BJ (cell line): ENCODE measurements at regions not wholly inside any gene's neighbourhood (a gene's known extent, or its start where the extent isn't known, plus 50 kb on each side); places are given as distances from the start of the nearest gene placed in this dataset.

Experiments used
- CTCF ChIA-PET: fragments of 350-600 bp; formaldehyde crosslinking; extraction: SDS; loops from one replicate; lab custom pipeline; 2021; ENCODE audit warnings: antibody characterized with exemption, inconsistent platforms; lab: Yijun Ruan, JAX
- POLR2A ChIA-PET: fragments of 300-600 bp; sonication (Branson Sonifier 250); formaldehyde crosslinking; extraction: SDS; loops from one replicate; lab custom pipeline; 2021; ENCODE audit warnings: antibody characterized with exemption; lab: Charles Lee
- DNase-seq: peaks from one replicate; pipeline ENCODE4 v3.0.0-alpha.2; 2011; ENCODE audit warnings: low read depth
- H3K27me3 ChIP-seq: 2 replicates; pipeline ENCODE4 v1.6.0; 2011; ENCODE audit warnings: low read length; ENCODE audit not compliant: control insufficient read depth, insufficient read depth
- H3K36me3 ChIP-seq: 2 replicates; pipeline ENCODE4 v1.5.1; 2011; ENCODE audit warnings: low read length; ENCODE audit not compliant: control insufficient read depth, insufficient read depth
- H3K4me3 ChIP-seq: 2 replicates; pipeline ENCODE4 v1.5.1; 2011; ENCODE audit warnings: low read depth, mild to moderate bottlenecking, control low read depth, low read length
- TF ChIP-seq, protein P1 (sequence below): IDR thresholded peaks from 2 replicates; pipeline ENCODE4 v1.5.1; 2011; ENCODE audit warnings: low read depth, mild to moderate bottlenecking, control low read depth, inconsistent platforms, low read length, moderate library complexity; ENCODE audit not compliant: insufficient read depth

DNA sequence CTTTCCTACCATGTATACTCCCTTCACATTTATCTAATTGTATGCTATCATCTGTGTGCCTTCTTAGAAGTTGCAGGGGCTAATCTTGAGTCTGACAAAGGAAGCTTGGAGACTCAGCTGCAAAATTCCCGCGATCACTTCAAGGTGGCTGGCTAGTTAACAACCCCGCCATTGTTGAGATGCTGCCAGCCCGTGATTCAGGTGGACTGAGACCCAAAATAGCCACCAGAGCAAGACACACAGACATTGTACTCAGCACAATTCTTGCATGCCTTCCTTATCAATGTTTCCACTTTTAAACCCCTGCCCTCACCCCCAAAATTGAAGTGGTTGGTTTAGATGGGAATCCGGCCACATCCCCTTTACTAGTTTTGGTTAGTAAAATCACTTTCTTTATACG, 225.8 kb upstream of the ZNF717 start:
- no peak for DNase-seq
- ChIA-PET POLR2A (no interaction called here), CTCF (no interaction called here)
- Histone ChIP-seq H3K4me3 (no peak overlapping the region), H3K27me3 (no peaks in the 10 kb centered on the region), H3K36me3 (no peaks in the 10 kb centered on the region)
- TF ChIP-seq, protein P1, sequence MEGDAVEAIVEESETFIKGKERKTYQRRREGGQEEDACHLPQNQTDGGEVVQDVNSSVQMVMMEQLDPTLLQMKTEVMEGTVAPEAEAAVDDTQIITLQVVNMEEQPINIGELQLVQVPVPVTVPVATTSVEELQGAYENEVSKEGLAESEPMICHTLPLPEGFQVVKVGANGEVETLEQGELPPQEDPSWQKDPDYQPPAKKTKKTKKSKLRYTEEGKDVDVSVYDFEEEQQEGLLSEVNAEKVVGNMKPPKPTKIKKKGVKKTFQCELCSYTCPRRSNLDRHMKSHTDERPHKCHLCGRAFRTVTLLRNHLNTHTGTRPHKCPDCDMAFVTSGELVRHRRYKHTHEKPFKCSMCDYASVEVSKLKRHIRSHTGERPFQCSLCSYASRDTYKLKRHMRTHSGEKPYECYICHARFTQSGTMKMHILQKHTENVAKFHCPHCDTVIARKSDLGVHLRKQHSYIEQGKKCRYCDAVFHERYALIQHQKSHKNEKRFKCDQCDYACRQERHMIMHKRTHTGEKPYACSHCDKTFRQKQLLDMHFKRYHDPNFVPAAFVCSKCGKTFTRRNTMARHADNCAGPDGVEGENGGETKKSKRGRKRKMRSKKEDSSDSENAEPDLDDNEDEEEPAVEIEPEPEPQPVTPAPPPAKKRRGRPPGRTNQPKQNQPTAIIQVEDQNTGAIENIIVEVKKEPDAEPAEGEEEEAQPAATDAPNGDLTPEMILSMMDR = no peak

- TF ChIP-seq, protein P1 = no peak
- H3K4me3 ChIP-seq = no peak overlapping the region
- DNase-seq = no peak
- H3K27me3 ChIP-seq = no peaks in the 10 kb centered on the region
- H3K36me3 ChIP-seq = no peaks in the 10 kb centered on the region
- CTCF ChIA-PET = no interaction called here
- POLR2A ChIA-PET = no interaction called here
These were observed 230.1 kb upstream of the ZNF717 start for GRCh38 chr3:76015496-76015895.

- no peaks in the 10 kb centered on the region for H3K36me3 ChIP-seq
- H3K4me3 ChIP-seq = no peak overlapping the region
- ChIA-PET POLR2A (no interaction called here), CTCF (no interaction called here)
- DNase-seq = no peak
- no peaks in the 10 kb centered on the region for H3K27me3 ChIP-seq
- TF ChIP-seq, protein P1 = no peak
These were observed 230.8 kb upstream of the ZNF717 start for GRCh38 chr3:76016111-76016510.

- Histone ChIP-seq H3K36me3 (no peaks in the 10 kb centered on the region), H3K27me3 (no peaks in the 10 kb centered on the region), H3K4me3 (no peak overlapping the region)
- no peak for DNase-seq
- TF ChIP-seq, protein P1 = no peak
- CTCF ChIA-PET = no interaction called here
- POLR2A ChIA-PET = no interaction called here
These were observed 231.6 kb upstream of the ZNF717 start for GRCh38 chr3:76016769-76017439.

DNA sequence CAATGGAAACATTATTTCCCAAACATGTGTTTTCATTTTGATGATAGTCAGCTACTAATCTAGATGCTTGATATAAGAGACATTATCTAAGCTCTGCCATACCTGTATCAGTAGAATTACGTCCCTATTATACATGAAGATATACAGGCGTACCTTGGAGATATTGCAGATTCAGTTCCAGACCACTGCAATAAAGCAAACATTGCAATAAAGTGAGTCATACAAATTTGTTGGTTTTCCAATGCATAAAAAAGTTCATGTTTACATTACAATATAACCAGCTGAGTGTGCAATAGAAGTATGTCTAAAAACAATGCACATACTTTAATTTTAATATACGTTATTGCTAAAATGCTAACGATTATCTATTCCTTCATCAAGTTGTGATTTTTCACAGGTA, 236.0 kb upstream of the ZNF717 start:
- no peaks in the 10 kb centered on the region for H3K27me3 ChIP-seq
- POLR2A ChIA-PET = no interaction called here
- no peak for DNase-seq
- TF ChIP-seq, protein P1 = no peak
- H3K36me3 ChIP-seq = no peaks in the 10 kb centered on the region
- H3K4me3 ChIP-seq = no peak overlapping the region
- CTCF ChIA-PET = no interaction called here
